Body of pancreas (tissue), 4 donors: ENCODE measurements at regions not wholly inside any gene's neighbourhood (a gene's known extent, or its start where the extent isn't known, plus 50 kb on each side); places are given as distances from the start of the nearest gene placed in this dataset.

Experiments used
- ATAC-seq: fragments of 150-250 bp; one replicate; pipeline ENCODE4 v1.9.1; 2016
- DNase-seq, 4 donors: peaks; one replicate each; pipeline ENCODE4 v3.0.0-alpha.2; 2019
- H3K27ac ChIP-seq, 4 donors: fragments of 200-600 bp; sonication (generic); 1 replicate in 3 of 4; 2 replicates in 1 of 4; pipeline versions ENCODE4 v1.5.1 to v1.6.1; 2016 to 2019; ENCODE audit warnings: mild to moderate bottlenecking in 1 of 4, mixed read lengths in 1 of 4, moderate library complexity in 1 of 4
- H3K27me3 ChIP-seq, 2 donors: fragments of 200-600 bp; sonication (generic); one replicate each; pipeline ENCODE4 v1.6.0; 2016; ENCODE audit warnings: mild to moderate bottlenecking in 1 of 2
- H3K36me3 ChIP-seq, 2 donors: fragments of 200-600 bp; sonication (generic); replicated peaks in 1 of 2; 2 replicates each; pipeline ENCODE4 v1.5.1; 2016; ENCODE audit warnings: low read depth in 2 of 2; ENCODE audit not compliant: insufficient read depth in 1 of 2
- H3K4me1 ChIP-seq: fragments of 200-600 bp; sonication (generic); one replicate; pipeline ENCODE4 v1.6.0; 2016
- H3K4me3 ChIP-seq, 2 donors: fragments of 200-600 bp; sonication (generic); 1 replicate in 1 of 2; 2 replicates in 1 of 2; pipeline ENCODE4 v1.5.1; 2016 to 2019
- H3K9me3 ChIP-seq, 3 donors: fragments of 200-600 bp; sonication (generic); 1 replicate in 2 of 3; 2 replicates in 1 of 3; pipeline ENCODE4 v1.5.1; 2016
- POLR2A ChIP-seq, 3 donors: fragments of 450-650 bp; IDR thresholded peaks; one replicate each; pipeline ENCODE4 v1.6.1; 2016; ENCODE audit warnings: antibody characterized with exemption in 3 of 3, mild to moderate bottlenecking in 2 of 3
- WGBS, 2 donors: methylation state at CpG; one replicate each; pipeline ENCODE4 v1.1.5; 2017; 5-methylcytosine and 5-hydroxymethylcytosine counted together
- intact Hi-C: fragments of 100-400 bp; cut with DNase I; formaldehyde crosslinking; loops from one replicate; pipeline ENCODE4 v1.15.1; 2023
- TF ChIP-seq, protein P1 (sequence below), 7 experiments: fragments of 450-650 bp in 4 of 7; fragments of 200-600 bp in 3 of 7; sonication (generic) in 3 of 7; IDR thresholded peaks; one replicate each; pipeline ENCODE4 v1.5.1; 2016 to 2019; ENCODE audit warnings: antibody characterized with exemption in 7 of 7

DNA sequence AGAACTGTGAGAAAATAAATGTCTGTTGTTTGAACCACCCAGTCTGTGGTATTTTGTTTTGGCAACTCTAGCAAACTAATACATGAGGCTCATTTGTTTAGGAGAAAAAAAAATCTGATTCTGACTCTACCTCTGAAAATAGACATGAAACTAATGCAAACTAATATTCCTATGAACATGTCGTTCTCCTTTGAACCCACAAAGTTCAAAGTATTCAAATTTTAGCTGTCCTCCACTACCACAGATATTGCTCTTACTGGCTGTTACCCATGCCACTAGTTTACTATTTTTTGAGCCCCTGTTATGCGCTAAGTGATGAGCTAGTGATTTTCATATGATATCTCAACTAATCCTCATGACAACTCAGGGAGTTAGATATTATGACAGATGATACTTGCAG, 58.8 kb upstream of the ZNF804B start:
- ATAC-seq (no peak), DNase-seq (no peak)
- intact Hi-C loops: no loop called here
- Histone ChIP-seq H3K4me3 (no peak overlapping the region), H3K9me3 (no peaks in the 10 kb centered on the region), H3K27ac (no peak overlapping the region), H3K27me3 (no peaks in the 10 kb centered on the region), H3K4me1 (peaks cover 5% of the 10 kb centered on the region), H3K36me3 (no peaks in the 10 kb centered on the region)
- TF ChIP-seq, protein P1, sequence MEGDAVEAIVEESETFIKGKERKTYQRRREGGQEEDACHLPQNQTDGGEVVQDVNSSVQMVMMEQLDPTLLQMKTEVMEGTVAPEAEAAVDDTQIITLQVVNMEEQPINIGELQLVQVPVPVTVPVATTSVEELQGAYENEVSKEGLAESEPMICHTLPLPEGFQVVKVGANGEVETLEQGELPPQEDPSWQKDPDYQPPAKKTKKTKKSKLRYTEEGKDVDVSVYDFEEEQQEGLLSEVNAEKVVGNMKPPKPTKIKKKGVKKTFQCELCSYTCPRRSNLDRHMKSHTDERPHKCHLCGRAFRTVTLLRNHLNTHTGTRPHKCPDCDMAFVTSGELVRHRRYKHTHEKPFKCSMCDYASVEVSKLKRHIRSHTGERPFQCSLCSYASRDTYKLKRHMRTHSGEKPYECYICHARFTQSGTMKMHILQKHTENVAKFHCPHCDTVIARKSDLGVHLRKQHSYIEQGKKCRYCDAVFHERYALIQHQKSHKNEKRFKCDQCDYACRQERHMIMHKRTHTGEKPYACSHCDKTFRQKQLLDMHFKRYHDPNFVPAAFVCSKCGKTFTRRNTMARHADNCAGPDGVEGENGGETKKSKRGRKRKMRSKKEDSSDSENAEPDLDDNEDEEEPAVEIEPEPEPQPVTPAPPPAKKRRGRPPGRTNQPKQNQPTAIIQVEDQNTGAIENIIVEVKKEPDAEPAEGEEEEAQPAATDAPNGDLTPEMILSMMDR (IDR thresholded peaks at IDR 0.05): no peak
- WGBS, 2 donors: 85 to 95% methylated on average over 2 of the region's 2 CpGs

GRCh38 chr7:88694207-88694606, 65.3 kb upstream of the ZNF804B start:
- Histone ChIP-seq H3K4me3 (no peak overlapping the region), H3K27me3 (no peaks in the 10 kb centered on the region), H3K27ac (peak overlapping the region in 3 of 4 donors; percentile 13 to 71 (median 29)), H3K36me3 (no peaks in the 10 kb centered on the region), H3K4me1 (peaks cover 48% of the 10 kb centered on the region), H3K9me3 (no peaks in the 10 kb centered on the region)
- DNase-seq (no peak), ATAC-seq (peak; percentile 66)
- TF ChIP-seq, protein P1 (IDR thresholded peaks at IDR 0.05): no peak
- no peak for TF ChIP-seq POLR2A (IDR thresholded peaks at IDR 0.05)
- intact Hi-C loops: no loop called here

DNA sequence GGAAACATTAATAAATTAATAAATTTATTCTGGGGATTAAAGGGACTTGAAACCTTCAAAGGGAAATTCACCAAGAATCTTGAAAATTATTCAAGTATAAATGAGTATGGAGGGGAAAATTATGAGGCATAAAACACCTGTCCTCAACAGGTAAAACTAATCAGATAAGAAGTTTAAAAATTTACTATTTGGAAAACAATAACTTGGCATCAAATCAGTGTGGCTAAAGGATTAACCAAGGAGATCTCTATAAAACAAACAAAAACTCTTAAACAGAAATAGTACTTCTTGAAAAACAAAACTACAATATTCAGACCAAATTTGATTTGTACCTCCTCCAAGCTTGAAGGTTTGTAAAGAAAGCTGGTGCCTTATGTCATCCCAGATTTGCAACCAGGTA, 66.4 kb upstream of the ZNF804B start:
- H3K27ac ChIP-seq: peak overlapping the region in 2 of 4 donors; percentile 29 to 71
- TF ChIP-seq POLR2A (IDR thresholded peaks at IDR 0.05): no peak
- TF ChIP-seq, protein P1 (IDR thresholded peaks at IDR 0.05): no peak
- no peaks in the 10 kb centered on the region for H3K36me3 ChIP-seq
- no peaks in the 10 kb centered on the region for H3K9me3 ChIP-seq
- intact Hi-C loops: no loop called here
- peaks cover 48% of the 10 kb centered on the region for H3K4me1 ChIP-seq
- H3K27me3 ChIP-seq: no peaks in the 10 kb centered on the region
- ATAC-seq: peak; percentile 72
- DNase-seq: peak in 1 of 4 donors; percentile 12
- H3K4me3 ChIP-seq: peak overlapping the region in 1 of 2 donors; percentile 6

- Histone ChIP-seq H3K4me3 (peak overlapping the region in 1 of 2 donors; percentile 6), H3K27me3 (no peaks in the 10 kb centered on the region), H3K36me3 (no peaks in the 10 kb centered on the region), H3K27ac (peak overlapping the region in 2 of 4 donors; percentile 40 to 71), H3K9me3 (no peaks in the 10 kb centered on the region), H3K4me1 (peaks cover 48% of the 10 kb centered on the region)
- no peak for TF ChIP-seq POLR2A (IDR thresholded peaks at IDR 0.05)
- TF ChIP-seq, protein P1 (IDR thresholded peaks at IDR 0.05): no peak
- ATAC-seq (peak; percentile 82), DNase-seq (no peak)
- intact Hi-C loops: no loop called here
Measured at GRCh38 chr7:88692493-88692892, 67.0 kb upstream of the ZNF804B start.

GRCh38 chr7:88689821-88690220, 69.7 kb upstream of the ZNF804B start:
- WGBS, 2 donors: 31 to 38% methylated on average over 1 of the region's 1 CpG
- Histone ChIP-seq H3K27me3 (no peaks in the 10 kb centered on the region), H3K36me3 (no peaks in the 10 kb centered on the region), H3K9me3 (no peaks in the 10 kb centered on the region), H3K27ac (no peak overlapping the region), H3K4me1 (peaks cover 36% of the 10 kb centered on the region), H3K4me3 (no peak overlapping the region)
- DNase-seq (no peak), ATAC-seq (no peak)
- intact Hi-C loops: no loop called here
- TF ChIP-seq, protein P1 (IDR thresholded peaks at IDR 0.05): no peak
- TF ChIP-seq POLR2A (IDR thresholded peaks at IDR 0.05): no peak
